K562 (cell line): ENCODE measurements at regions not wholly inside any gene's neighbourhood (a gene's known extent, or its start where the extent isn't known, plus 50 kb on each side); places are given as distances from the start of the nearest gene placed in this dataset.

ENCODE experiments used
- ATAC-seq: fragments of 200-7000 bp; cut with Tn5 transposase; 3 replicates; pipeline ENCODE4 v1.9.1; 2020; ENCODE audit warnings: moderate library complexity
- BruUV-seq: library from RNA; stranded (reverse); fragments of 400-500 nt; replicated peaks from 2 replicates; lab custom pipeline; 2021; lab: Mats Ljungman, UMichigan
- CTCF ChIA-PET: fragments of 300-600 bp; formaldehyde crosslinking; extraction: SDS; loops from one replicate; lab custom pipeline; 2021; ENCODE audit warnings: low intra/inter-chr PET ratio; lab: Yijun Ruan, JAX
- POLR2A ChIA-PET: fragments of 300-600, 350-650 bp; sonication (Branson Sonifier 250); formaldehyde crosslinking; extraction: SDS; loops from one replicate; lab custom pipeline; 2021; ENCODE audit warnings: antibody characterized with exemption, inconsistent platforms; lab: Yijun Ruan, JAX
- DNase-seq, 4 experiments: peaks; one replicate each; pipeline versions ENCODE4 v3.0.0 to v3.0.0-alpha.2; 2011 to 2018; ENCODE audit warnings: low spot score in 3 of 4, mixed read lengths in 3 of 4; ENCODE audit errors: extremely low read depth in 1 of 4
- FAIRE-seq: peaks from 2 replicates; lab custom pipeline; 2011; peaks lifted over from hg19 to GRCh38; lab: Jason Lieb, UNC
- H2AFZ ChIP-seq: 2 replicates; pipeline ENCODE4 v1.6.0; 2011; ENCODE audit warnings: low read depth, low read length, control low read depth, inconsistent platforms
- H3K27ac ChIP-seq: fragments of 200-600 bp; 3 replicates; pipeline ENCODE4 v1.8.0; 2011; ENCODE audit warnings: low read depth, mild to moderate bottlenecking, control low read depth, inconsistent platforms, low read length, moderate library complexity, mixed read lengths; ENCODE audit errors: extremely low read depth
- H3K27me3 ChIP-seq, 2 experiments: fragments of 300-600 bp in 1 of 2; 2 replicates in 1 of 2; 3 replicates in 1 of 2; pipeline versions ENCODE4 v1.6.0 to v1.8.0; 2011; ENCODE audit warnings: inconsistent platforms in 2 of 2, low read length in 2 of 2, mild to moderate bottlenecking in 1 of 2, mixed read lengths in 1 of 2, moderate library complexity in 1 of 2; ENCODE audit not compliant: control insufficient read depth in 2 of 2, insufficient read depth in 2 of 2
- H3K36me3 ChIP-seq: fragments of 300-600 bp; 3 replicates; pipeline ENCODE4 v1.8.0; 2011; ENCODE audit warnings: mild to moderate bottlenecking, low read length, inconsistent platforms; ENCODE audit not compliant: control insufficient read depth, insufficient read depth
- H3K4me1 ChIP-seq, 2 experiments: fragments of 200-600 bp in 1 of 2; replicated peaks in 1 of 2; 2 replicates in 1 of 2; 3 replicates in 1 of 2; pipeline versions ENCODE4 v1.5.1 to v1.8.0; 2011; ENCODE audit warnings: inconsistent platforms in 2 of 2, low read length in 2 of 2, mild to moderate bottlenecking in 1 of 2, mixed read lengths in 1 of 2, moderate library complexity in 1 of 2; ENCODE audit not compliant: control insufficient read depth in 2 of 2, insufficient read depth in 2 of 2
- H3K4me2 ChIP-seq: 2 replicates; pipeline ENCODE4 v1.6.1; 2011; ENCODE audit warnings: low read length, control low read depth, inconsistent platforms, mixed read lengths; ENCODE audit not compliant: insufficient read depth
- H3K4me3 ChIP-seq: fragments of 200-600 bp; sonication (generic), shearing (Covaris generic); 2 replicates; pipeline ENCODE4 v1.5.1; 2016; ENCODE audit warnings: control low read depth, inconsistent platforms
- H3K79me2 ChIP-seq: fragments of 200-600 bp; 3 replicates; pipeline ENCODE4 v1.8.0; 2011; ENCODE audit warnings: low read length, inconsistent platforms; ENCODE audit not compliant: control insufficient read depth, insufficient read depth
- H3K9ac ChIP-seq, 2 experiments: 2 replicates each; pipeline versions ENCODE4 v1.6.0 to v1.6.1; 2011; ENCODE audit warnings: low read depth in 2 of 2, low read length in 2 of 2, control low read depth in 1 of 2, inconsistent platforms in 1 of 2, mild to moderate bottlenecking in 1 of 2, mixed read lengths in 1 of 2; ENCODE audit not compliant: insufficient read depth in 1 of 2
- H3K9me1 ChIP-seq: one replicate; pipeline ENCODE4 v1.6.0; 2011; ENCODE audit warnings: inconsistent platforms, mild to moderate bottlenecking, low read length, moderate library complexity; ENCODE audit not compliant: control insufficient read depth, insufficient read depth
- H3K9me3 ChIP-seq: replicated peaks from 2 replicates; pipeline ENCODE4 v1.5.1; 2011; ENCODE audit warnings: low read depth, low read length, inconsistent platforms; ENCODE audit not compliant: control insufficient read depth, insufficient read depth
- H4K20me1 ChIP-seq: replicated peaks from 2 replicates; pipeline ENCODE4 v1.6.1; 2011; ENCODE audit warnings: low read length, inconsistent platforms, mixed read lengths; ENCODE audit not compliant: control insufficient read depth, insufficient read depth
- BRD4 ChIP-seq: fragments of 200-600 bp; sonication (generic); IDR thresholded peaks from 2 replicates; pipeline ENCODE4 v1.6.1; 2017; ENCODE audit warnings: inconsistent platforms
- BRD9 ChIP-seq: fragments of 450-650 bp; IDR thresholded peaks from 2 replicates; pipeline ENCODE4 v1.6.1; 2018; ENCODE audit warnings: low read depth; ENCODE audit not compliant: partially characterized antibody
- DACH1 ChIP-seq: fragments of 450-650 bp; IDR thresholded peaks from 2 replicates; pipeline ENCODE4 v1.6.1; 2018; ENCODE audit not compliant: partially characterized antibody
- L3MBTL2 ChIP-seq: fragments of 450-650 bp; IDR thresholded peaks from 2 replicates; pipeline ENCODE4 v1.6.1; 2016; ENCODE audit warnings: mild to moderate bottlenecking, moderate library complexity
- NCOA4 ChIP-seq: fragments of 450-650 bp; IDR thresholded peaks from 2 replicates; pipeline ENCODE4 v1.6.1; 2018; ENCODE audit warnings: mild to moderate bottlenecking; ENCODE audit not compliant: partially characterized antibody
- NR3C1 ChIP-seq: sonication (generic); formaldehyde crosslinking; IDR thresholded peaks from 2 replicates; pipeline ENCODE4 v1.8.1; 2022; ENCODE audit warnings: missing genetic modification reagents
- PTRF ChIP-seq: fragments of 450-650 bp; IDR thresholded peaks from 2 replicates; pipeline ENCODE4 v1.6.1; 2016; ENCODE audit warnings: mild to moderate bottlenecking, missing genetic modification characterization, missing compliant biosample characterization
- SUPT5H ChIP-seq: fragments of 450-650 bp; IDR thresholded peaks from 2 replicates; pipeline ENCODE4 v1.6.1; 2016
- TAF7 ChIP-seq: fragments of 450-650 bp; IDR thresholded peaks from 2 replicates; pipeline ENCODE4 v1.6.1; 2016; ENCODE audit warnings: missing genetic modification characterization, missing compliant biosample characterization
- TEAD2 ChIP-seq: fragments of 450-650 bp; IDR thresholded peaks from 2 replicates; pipeline ENCODE4 v1.6.1; 2016; ENCODE audit warnings: missing genetic modification characterization, control low read depth, missing compliant biosample characterization
- TGIF2 ChIP-seq: sonication (generic); formaldehyde crosslinking; IDR thresholded peaks from 2 replicates; pipeline ENCODE4 v1.8.1; 2022; ENCODE audit warnings: mild to moderate bottlenecking, missing genetic modification reagents, moderate library complexity
- THAP7 ChIP-seq: fragments of 250-450 bp; sonication (Bioruptor Pico); IDR thresholded peaks from 2 replicates; pipeline ENCODE4 v1.5.0; 2021
- U2AF2 ChIP-seq: fragments of 200-400 bp; formaldehyde crosslinking; optimal IDR thresholded peaks from 2 replicates; pipeline ENCODE3; 2017; ENCODE audit warnings: low read depth, mild to moderate bottlenecking, low read length
- ZBTB8A ChIP-seq: fragments of 450-650 bp; IDR thresholded peaks from 2 replicates; pipeline ENCODE4 v1.6.1; 2018; ENCODE audit warnings: mild to moderate bottlenecking, moderate library complexity; ENCODE audit not compliant: partially characterized antibody
- ZNF766 ChIP-seq: fragments of 200-800 bp; sonication (Bioruptor generic); conservative IDR thresholded peaks from 2 replicates; pipeline ENCODE4 v1.6.1; 2016; ENCODE audit warnings: missing genetic modification characterization, missing compliant biosample characterization
- WGBS: fragments of 100-300 bp; shearing (Covaris generic); methylation state at CpG from one replicate; pipeline ENCODE4 v1.1.6; 2016; ENCODE audit warnings: low coverage, mixed read lengths; ENCODE audit not compliant: insufficient coverage; ENCODE audit errors: missing lambda C conversion rate; 5-methylcytosine and 5-hydroxymethylcytosine counted together
- in situ Hi-C: fragments of 300-500 bp; cut with MboI; formaldehyde crosslinking; loops from 4 replicates; pipeline ENCODE4 v1.15.0; 2018; ENCODE audit warnings: inconsistent platforms, mixed read lengths
- intact Hi-C: fragments of 100-400 bp; cut with micrococcal nuclease; formaldehyde crosslinking; loops from 2 replicates; pipeline ENCODE4 v1.14.2; 2022
- TF ChIP-seq, protein P1 (sequence below): IDR thresholded peaks from 3 replicates; pipeline ENCODE4 v1.6.1; 2011; ENCODE audit warnings: borderline replicate concordance, mild to moderate bottlenecking; ENCODE audit not compliant: insufficient read length, insufficient read depth
- TF ChIP-seq, protein P2 (sequence below): sonication (generic); formaldehyde crosslinking; IDR thresholded peaks from 2 replicates; pipeline ENCODE4 v1.8.0; 2022; ENCODE audit warnings: mild to moderate bottlenecking, low read depth, missing genetic modification reagents
- TF ChIP-seq, protein P3 (sequence below): fragments of 250-450 bp; sonication (Bioruptor Pico); IDR thresholded peaks from 2 replicates; pipeline ENCODE4 v1.4.0; 2020; ENCODE audit warnings: mild to moderate bottlenecking, moderate library complexity, borderline replicate concordance

GRCh38 chr14:42145766-42146165, 539.1 kb downstream of the LRFN5 start (continued):
- no peak for TF ChIP-seq TGIF2 (CRISPR knock-in tag)
- TF ChIP-seq ZBTB8A: no peak
- no peak for TF ChIP-seq DACH1
- no peak for TF ChIP-seq PTRF (tag)
- no peak for TF ChIP-seq ZNF766 (CRISPR knock-in tag)
- TF ChIP-seq NR3C1 (CRISPR knock-in tag): no peak
- no peak for TF ChIP-seq L3MBTL2
- TF ChIP-seq TEAD2 (tag): no peak
- TF ChIP-seq BRD9: no peak
- no peak for TF ChIP-seq TAF7 (tag)

DNA sequence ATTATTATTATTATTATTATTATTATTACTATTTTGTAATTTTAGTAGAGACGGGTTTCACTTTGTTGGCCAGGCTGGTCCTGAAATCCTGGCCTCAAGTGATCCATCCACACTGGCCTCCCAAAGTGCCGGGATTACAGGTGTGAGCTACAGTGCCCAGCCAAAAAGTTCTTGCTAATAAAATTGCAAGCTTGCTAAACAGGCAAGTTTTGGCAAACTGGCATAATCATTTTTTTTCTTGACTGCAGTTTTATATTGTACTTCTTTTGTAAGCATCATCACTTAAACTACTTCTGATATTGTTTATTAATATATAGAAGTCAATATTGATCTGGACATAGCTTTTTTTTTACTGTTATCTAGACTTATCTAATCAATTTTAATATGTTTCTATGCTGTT, 536.4 kb downstream of the LRFN5 start:
- Histone ChIP-seq H3K9me3 (no peaks in the 10 kb centered on the region), H2AFZ (no peak overlapping the region), H3K4me2 (no peak overlapping the region), H3K9ac (no peak overlapping the region), H3K4me1 (no peaks in the 10 kb centered on the region), H3K4me3 (no peak overlapping the region), H4K20me1 (no peaks in the 10 kb centered on the region), H3K27me3 (no peaks in the 10 kb centered on the region), H3K36me3 (no peaks in the 10 kb centered on the region), H3K9me1 (no peaks in the 10 kb centered on the region), H3K79me2 (no peaks in the 10 kb centered on the region), H3K27ac (no peak overlapping the region)
- ATAC-seq (no peak), DNase-seq (no peak), FAIRE-seq (no peak)
- no TSS peak for BruUV-seq
- ChIA-PET POLR2A (no interaction called here), CTCF (no interaction called here)
- intact Hi-C loops: no loop called here
- 0% methylated on average over 1 of the region's 2 CpGs for WGBS
- in situ Hi-C loops: no loop called here
- TF ChIP-seq NCOA4: no peak
- TF ChIP-seq, protein P1, sequence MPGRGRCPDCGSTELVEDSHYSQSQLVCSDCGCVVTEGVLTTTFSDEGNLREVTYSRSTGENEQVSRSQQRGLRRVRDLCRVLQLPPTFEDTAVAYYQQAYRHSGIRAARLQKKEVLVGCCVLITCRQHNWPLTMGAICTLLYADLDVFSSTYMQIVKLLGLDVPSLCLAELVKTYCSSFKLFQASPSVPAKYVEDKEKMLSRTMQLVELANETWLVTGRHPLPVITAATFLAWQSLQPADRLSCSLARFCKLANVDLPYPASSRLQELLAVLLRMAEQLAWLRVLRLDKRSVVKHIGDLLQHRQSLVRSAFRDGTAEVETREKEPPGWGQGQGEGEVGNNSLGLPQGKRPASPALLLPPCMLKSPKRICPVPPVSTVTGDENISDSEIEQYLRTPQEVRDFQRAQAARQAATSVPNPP: no peak
- TF ChIP-seq, protein P2, sequence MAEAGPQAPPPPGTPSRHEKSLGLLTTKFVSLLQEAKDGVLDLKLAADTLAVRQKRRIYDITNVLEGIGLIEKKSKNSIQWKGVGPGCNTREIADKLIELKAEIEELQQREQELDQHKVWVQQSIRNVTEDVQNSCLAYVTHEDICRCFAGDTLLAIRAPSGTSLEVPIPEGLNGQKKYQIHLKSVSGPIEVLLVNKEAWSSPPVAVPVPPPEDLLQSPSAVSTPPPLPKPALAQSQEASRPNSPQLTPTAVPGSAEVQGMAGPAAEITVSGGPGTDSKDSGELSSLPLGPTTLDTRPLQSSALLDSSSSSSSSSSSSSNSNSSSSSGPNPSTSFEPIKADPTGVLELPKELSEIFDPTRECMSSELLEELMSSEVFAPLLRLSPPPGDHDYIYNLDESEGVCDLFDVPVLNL: no peak
- no peak for TF ChIP-seq BRD4
- TF ChIP-seq, protein P3, sequence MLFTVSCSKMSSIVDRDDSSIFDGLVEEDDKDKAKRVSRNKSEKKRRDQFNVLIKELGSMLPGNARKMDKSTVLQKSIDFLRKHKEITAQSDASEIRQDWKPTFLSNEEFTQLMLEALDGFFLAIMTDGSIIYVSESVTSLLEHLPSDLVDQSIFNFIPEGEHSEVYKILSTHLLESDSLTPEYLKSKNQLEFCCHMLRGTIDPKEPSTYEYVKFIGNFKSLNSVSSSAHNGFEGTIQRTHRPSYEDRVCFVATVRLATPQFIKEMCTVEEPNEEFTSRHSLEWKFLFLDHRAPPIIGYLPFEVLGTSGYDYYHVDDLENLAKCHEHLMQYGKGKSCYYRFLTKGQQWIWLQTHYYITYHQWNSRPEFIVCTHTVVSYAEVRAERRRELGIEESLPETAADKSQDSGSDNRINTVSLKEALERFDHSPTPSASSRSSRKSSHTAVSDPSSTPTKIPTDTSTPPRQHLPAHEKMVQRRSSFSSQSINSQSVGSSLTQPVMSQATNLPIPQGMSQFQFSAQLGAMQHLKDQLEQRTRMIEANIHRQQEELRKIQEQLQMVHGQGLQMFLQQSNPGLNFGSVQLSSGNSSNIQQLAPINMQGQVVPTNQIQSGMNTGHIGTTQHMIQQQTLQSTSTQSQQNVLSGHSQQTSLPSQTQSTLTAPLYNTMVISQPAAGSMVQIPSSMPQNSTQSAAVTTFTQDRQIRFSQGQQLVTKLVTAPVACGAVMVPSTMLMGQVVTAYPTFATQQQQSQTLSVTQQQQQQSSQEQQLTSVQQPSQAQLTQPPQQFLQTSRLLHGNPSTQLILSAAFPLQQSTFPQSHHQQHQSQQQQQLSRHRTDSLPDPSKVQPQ (CRISPR knock-in tag): no peak
- TF ChIP-seq THAP7 (CRISPR knock-in tag): no peak
- no peak for TF ChIP-seq U2AF2
- no peak for TF ChIP-seq SUPT5H
